Stomach (tissue), 4 donors: ENCODE measurements at regions not wholly inside any gene's neighbourhood (a gene's known extent, or its start where the extent isn't known, plus 50 kb on each side); places are given as distances from the start of the nearest gene placed in this dataset.

Experiments used
- POLR2A ChIP-seq, 4 donors: fragments of 450-650 bp; IDR thresholded peaks; one replicate each; pipeline ENCODE4 v1.6.1; 2016; ENCODE audit warnings: antibody characterized with exemption in 4 of 4, control low read depth in 2 of 4, mild to moderate bottlenecking in 1 of 4, moderate library complexity in 1 of 4
- POLR2AphosphoS5 ChIP-seq, 3 donors: sonication (generic); formaldehyde crosslinking; IDR thresholded peaks; one replicate each; pipeline ENCODE4 v1.6.1; 2016; ENCODE audit warnings: antibody characterized with exemption in 3 of 3
- TF ChIP-seq, protein P1 (sequence below), 7 experiments: fragments of 450-650 bp in 4 of 7; fragments of 200-600 bp in 3 of 7; sonication (generic) in 3 of 7; IDR thresholded peaks; one replicate each; pipeline ENCODE4 v1.5.1; 2016 to 2019; ENCODE audit warnings: antibody characterized with exemption in 7 of 7, control low read depth in 2 of 7, mild to moderate bottlenecking in 1 of 7

DNA sequence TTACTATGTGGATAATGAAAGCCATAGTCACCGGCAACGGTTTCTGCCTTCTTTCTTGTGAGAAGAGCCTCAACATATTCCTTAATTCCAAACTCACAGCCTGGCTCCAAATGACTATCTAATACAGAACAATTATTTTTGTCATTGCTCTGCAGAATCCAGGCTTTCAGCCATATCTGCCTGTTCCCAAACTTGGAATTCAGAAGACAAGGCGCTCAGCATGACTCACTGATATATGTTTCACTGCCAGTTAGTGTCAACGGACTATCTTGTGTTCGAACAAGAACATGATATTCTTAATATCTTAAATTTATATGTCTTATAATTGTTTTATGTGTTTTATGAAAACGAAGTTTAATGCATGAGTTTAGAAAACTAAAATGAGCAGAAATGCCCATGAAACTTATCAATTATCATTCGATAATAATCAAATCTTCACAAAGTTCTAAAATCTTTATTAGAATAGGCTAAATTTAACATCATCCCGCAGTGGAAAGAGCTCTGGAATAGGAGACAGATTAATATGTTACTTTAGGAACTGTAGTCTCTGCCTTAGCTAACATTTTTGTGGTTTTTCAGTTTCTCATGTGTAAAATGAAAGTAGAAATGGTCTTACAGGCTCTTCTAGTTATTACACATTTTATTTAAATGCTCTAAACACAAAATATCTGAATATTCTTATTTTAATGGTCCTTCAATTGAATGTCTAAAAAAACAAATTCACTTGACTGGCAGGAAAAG lies 669.3 kb upstream of the GJE1 start:
- TF ChIP-seq POLR2A (IDR thresholded peaks at IDR 0.05) (no peak), POLR2AphosphoS5 (IDR thresholded peaks at IDR 0.05) (no peak)
- TF ChIP-seq, protein P1, sequence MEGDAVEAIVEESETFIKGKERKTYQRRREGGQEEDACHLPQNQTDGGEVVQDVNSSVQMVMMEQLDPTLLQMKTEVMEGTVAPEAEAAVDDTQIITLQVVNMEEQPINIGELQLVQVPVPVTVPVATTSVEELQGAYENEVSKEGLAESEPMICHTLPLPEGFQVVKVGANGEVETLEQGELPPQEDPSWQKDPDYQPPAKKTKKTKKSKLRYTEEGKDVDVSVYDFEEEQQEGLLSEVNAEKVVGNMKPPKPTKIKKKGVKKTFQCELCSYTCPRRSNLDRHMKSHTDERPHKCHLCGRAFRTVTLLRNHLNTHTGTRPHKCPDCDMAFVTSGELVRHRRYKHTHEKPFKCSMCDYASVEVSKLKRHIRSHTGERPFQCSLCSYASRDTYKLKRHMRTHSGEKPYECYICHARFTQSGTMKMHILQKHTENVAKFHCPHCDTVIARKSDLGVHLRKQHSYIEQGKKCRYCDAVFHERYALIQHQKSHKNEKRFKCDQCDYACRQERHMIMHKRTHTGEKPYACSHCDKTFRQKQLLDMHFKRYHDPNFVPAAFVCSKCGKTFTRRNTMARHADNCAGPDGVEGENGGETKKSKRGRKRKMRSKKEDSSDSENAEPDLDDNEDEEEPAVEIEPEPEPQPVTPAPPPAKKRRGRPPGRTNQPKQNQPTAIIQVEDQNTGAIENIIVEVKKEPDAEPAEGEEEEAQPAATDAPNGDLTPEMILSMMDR (IDR thresholded peaks at IDR 0.05), result no peak
